ENCODE measurements at regions not wholly inside any gene's neighbourhood (a gene's known extent, or its start where the extent isn't known, plus 50 kb on each side); places are given as distances from the start of the nearest gene placed in this dataset.

GRCh38 chr2:129849559-129850160, 129.8 kb upstream of the RAB6C start:
- H3K79me2 ChIP-seq (ENCODE audit: control insufficient read depth, insufficient read depth, low read length), result no peaks in the 10 kb centered on the region
- TF ChIP-seq CTCF (IDR thresholded peaks at IDR 0.05; ENCODE audit: extremely low read depth in 1 of 2, insufficient read depth in 1 of 2, low read depth in 1 of 2, low read length in 2 of 2), result peak; percentile 37 to 38
- TF ChIP-seq EZH2 (IDR thresholded peaks at IDR 0.05; ENCODE audit: borderline replicate concordance, low read depth, low read length, severe bottlenecking), result no peak
- TF ChIP-seq MYC (IDR thresholded peaks at IDR 0.05; ENCODE audit: low read depth, low read length), result no peak
- no peak for TF ChIP-seq MAX (IDR thresholded peaks at IDR 0.05; ENCODE audit: insufficient read depth, insufficient read length)
- TF ChIP-seq FOS (IDR thresholded peaks at IDR 0.05; ENCODE audit: borderline replicate concordance, insufficient read depth, low read length), result no peak
- no peak for TF ChIP-seq POLR2A (IDR thresholded peaks at IDR 0.05; ENCODE audit: low read depth, low read length)
- no peak overlapping the region for H3K27ac ChIP-seq (ENCODE audit: insufficient read depth, low read depth, low read length)
- no peaks in the 10 kb centered on the region for H3K36me3 ChIP-seq (ENCODE audit: control insufficient read depth in 2 of 2, extremely low read depth in 1 of 2, insufficient read depth in 2 of 2, low read length in 2 of 2)
- H3K27me3 ChIP-seq (ENCODE audit: control insufficient read depth in 2 of 2, insufficient read depth in 2 of 2, low read length in 2 of 2), result no peaks in the 10 kb centered on the region
- CTCF ChIA-PET, result interaction anchor here (0.6 to 1.7 kb wide), 3 partner anchors 922 to 1786 kb away, joined by 3 to 8 read pairs (median 5); no protein-coding TSS in a partner anchor
- FAIRE-seq, result peak; percentile 75
- no TSS peak for BruUV-seq (replicated peaks)
- no peaks in the 10 kb centered on the region for H3K9me1 ChIP-seq (replicated peaks; ENCODE audit: control insufficient read depth, extremely low read depth, insufficient read depth, low read length)
- peaks cover 2% of the 10 kb centered on the region for H3K4me1 ChIP-seq (ENCODE audit: control insufficient read depth, extremely low read depth, insufficient read depth, low read length)
- H3K4me3 ChIP-seq (replicated peaks in 1 of 3; ENCODE audit: insufficient read depth in 1 of 3, low read depth in 1 of 3, low read length in 3 of 3), result no peak overlapping the region
- H4K20me1 ChIP-seq (replicated peaks; ENCODE audit: control insufficient read depth, extremely low read depth, insufficient read depth, low read length), result no peaks in the 10 kb centered on the region
- no peaks in the 10 kb centered on the region for H3K9me3 ChIP-seq (replicated peaks; ENCODE audit: control insufficient read depth, insufficient read depth, low read length)
- POLR2A ChIA-PET, result no interaction called here
- no peak overlapping the region for H3K9ac ChIP-seq (replicated peaks; ENCODE audit: extremely low read depth, insufficient read depth, low read length)
- no peak overlapping the region for H3K4me2 ChIP-seq (ENCODE audit: insufficient read depth, low read length)
- no peak overlapping the region for H2AFZ ChIP-seq (ENCODE audit: low read depth, low read length)
- dilution Hi-C loops (cut with MboI; ENCODE audit: extremely low pct_ligation_motif_present, low sequenced_read_pairs), result no loop called here
- DNase-seq (ENCODE audit: low read depth, low spot score), result peak; percentile 74
- intact Hi-C loops (cut with micrococcal nuclease), result loop anchor here (1.0 to 5.0 kb wide), 3 partner anchors 1113 to 1787 kb away; no protein-coding TSS in a partner anchor
